CD4-positive, alpha-beta T cell (primary cell): ENCODE measurements at regions not wholly inside any gene's neighbourhood (a gene's known extent, or its start where the extent isn't known, plus 50 kb on each side); places are given as distances from the start of the nearest gene placed in this dataset.

Source experiments
- ATAC-seq: fragments of 200-7000 bp; cut with Tn5 transposase; one replicate; pipeline ENCODE4 v1.10.0; 2022; ENCODE audit warnings: mild to moderate bottlenecking; ENCODE audit not compliant: poor library complexity
- CTCF ChIA-PET: fragments of 350-600 bp; sonication (Branson Sonifier 250); formaldehyde crosslinking; loops from one replicate; lab custom pipeline; 2021; ENCODE audit warnings: antibody characterized with exemption, inconsistent platforms; lab: Charles Lee
- POLR2A ChIA-PET: fragments of 350-600 bp; sonication (Branson Sonifier 250); formaldehyde crosslinking; loops from one replicate; lab custom pipeline; 2021; ENCODE audit warnings: antibody characterized with exemption, inconsistent platforms; lab: Charles Lee
- DNase-seq, 14 experiments: peaks; one replicate each; pipeline ENCODE4 v3.0.0-alpha.2; 2013 to 2020; ENCODE audit warnings: mixed read lengths in 2 of 14
- H3K27ac ChIP-seq, 2 donors: one replicate each; pipeline versions ENCODE4 v1.5.1 to v1.7.0; 2013; ENCODE audit warnings: low read length in 2 of 2, low read depth in 1 of 2, mild to moderate bottlenecking in 1 of 2
- H3K27me3 ChIP-seq, 2 experiments: 1 replicate in 1 of 2; 2 replicates in 1 of 2; pipeline versions ENCODE4 v1.6.1 to v1.7.0; 2013; ENCODE audit warnings: low read length in 2 of 2, control low read depth in 1 of 2, mild to moderate bottlenecking in 1 of 2, moderate library complexity in 1 of 2; ENCODE audit not compliant: insufficient read depth in 2 of 2, control insufficient read depth in 1 of 2
- H3K36me3 ChIP-seq: one replicate; pipeline ENCODE4 v1.6.1; 2013; ENCODE audit warnings: low read length, control low read depth; ENCODE audit not compliant: insufficient read depth
- H3K4me1 ChIP-seq: one replicate; pipeline ENCODE4 v1.6.1; 2013; ENCODE audit warnings: low read length, control low read depth; ENCODE audit not compliant: insufficient read depth
- H3K4me3 ChIP-seq: one replicate; pipeline ENCODE4 v1.5.1; 2013; ENCODE audit warnings: mild to moderate bottlenecking, low read length, moderate library complexity
- H3K9me3 ChIP-seq, 2 experiments: 1 replicate in 1 of 2; 2 replicates in 1 of 2; pipeline versions ENCODE4 v1.6.1 to v1.7.0; 2013; ENCODE audit warnings: low read length in 2 of 2, mild to moderate bottlenecking in 2 of 2, control low read depth in 1 of 2, moderate library complexity in 1 of 2; ENCODE audit not compliant: control insufficient read depth in 1 of 2, insufficient read depth in 1 of 2
- H3K27ac Mint-ChIP-seq: one replicate; pipeline ENCODE4 v1.8.0; 2020; ENCODE audit warnings: mixed read lengths
- H3K27me3 Mint-ChIP-seq: one replicate; pipeline ENCODE4 v1.8.0; 2021; ENCODE audit warnings: mixed read lengths
- H3K36me3 Mint-ChIP-seq: one replicate; pipeline ENCODE4 v1.8.0; 2021; ENCODE audit warnings: low read depth, mixed read lengths
- H3K4me1 Mint-ChIP-seq: one replicate; pipeline ENCODE4 v1.8.0; 2021; ENCODE audit warnings: low read depth, mixed read lengths
- H3K4me3 Mint-ChIP-seq: one replicate; pipeline ENCODE4 v1.8.0; 2020; ENCODE audit warnings: mild to moderate bottlenecking, mixed read lengths
- H3K9me3 Mint-ChIP-seq: one replicate; pipeline ENCODE4 v1.8.0; 2020; ENCODE audit warnings: mixed read lengths
- intact Hi-C, 2 experiments: fragments of 100-400 bp; cut with DNase I in 1 of 2; cut with micrococcal nuclease in 1 of 2; formaldehyde crosslinking; loops; one replicate each; pipeline versions ENCODE4 v1.15.1 to v1.9.0; 2023 to 2025; cut with DNase I, micrococcal nuclease
- TF ChIP-seq, protein P1 (sequence below): fragments of 200-600 bp; IDR thresholded peaks from one replicate; pipeline ENCODE4 v1.8.0; 2022; ENCODE audit warnings: antibody characterized with exemption, mild to moderate bottlenecking

DNA sequence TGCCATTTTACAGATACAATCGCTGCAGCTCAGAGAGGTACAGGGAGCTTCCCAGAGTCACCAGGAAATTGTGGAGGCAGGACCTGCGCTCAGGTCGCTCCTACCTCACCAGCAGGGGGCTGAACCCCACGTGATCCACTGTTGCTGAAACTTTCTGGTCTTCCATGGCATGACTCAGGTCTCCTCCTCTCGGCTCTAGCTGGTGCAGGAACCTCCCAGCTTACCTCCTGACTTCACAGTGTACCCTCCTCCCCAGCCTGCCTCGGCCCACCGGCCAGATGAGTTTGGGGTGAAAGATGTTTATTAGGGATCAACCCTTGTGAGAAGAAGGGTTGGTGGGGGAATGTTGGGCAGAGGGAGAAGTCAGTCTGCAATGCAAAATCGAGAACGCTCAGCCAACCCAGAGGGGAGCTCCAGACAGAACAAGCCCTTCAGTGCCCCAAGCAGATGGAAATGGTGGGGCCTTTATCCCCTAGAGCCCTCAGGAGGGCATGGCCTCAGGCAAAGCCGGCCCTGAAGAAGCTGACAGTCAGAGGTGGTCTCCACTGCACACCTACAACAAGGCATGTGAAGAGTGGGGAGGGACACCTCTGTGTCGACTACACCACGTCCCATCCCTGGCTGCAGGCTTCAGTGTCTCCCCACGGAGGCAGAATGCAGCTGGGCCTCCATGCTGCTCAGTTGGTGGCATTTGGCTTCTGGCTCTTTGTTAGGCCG, 118.6 kb upstream of the PRR20G start:
- Mint-ChIP-seq H3K36me3 (no peaks in the 10 kb centered on the region), H3K4me3 (no peak overlapping the region), H3K4me1 (no peaks in the 10 kb centered on the region), H3K9me3 (no peaks in the 10 kb centered on the region), H3K27me3 (peaks cover 36% of the 10 kb centered on the region), H3K27ac (no peak overlapping the region)
- intact Hi-C loops: no loop called here
- ATAC-seq: no peak
- no peak for DNase-seq
- CTCF ChIA-PET: no interaction called here
- TF ChIP-seq, protein P1, sequence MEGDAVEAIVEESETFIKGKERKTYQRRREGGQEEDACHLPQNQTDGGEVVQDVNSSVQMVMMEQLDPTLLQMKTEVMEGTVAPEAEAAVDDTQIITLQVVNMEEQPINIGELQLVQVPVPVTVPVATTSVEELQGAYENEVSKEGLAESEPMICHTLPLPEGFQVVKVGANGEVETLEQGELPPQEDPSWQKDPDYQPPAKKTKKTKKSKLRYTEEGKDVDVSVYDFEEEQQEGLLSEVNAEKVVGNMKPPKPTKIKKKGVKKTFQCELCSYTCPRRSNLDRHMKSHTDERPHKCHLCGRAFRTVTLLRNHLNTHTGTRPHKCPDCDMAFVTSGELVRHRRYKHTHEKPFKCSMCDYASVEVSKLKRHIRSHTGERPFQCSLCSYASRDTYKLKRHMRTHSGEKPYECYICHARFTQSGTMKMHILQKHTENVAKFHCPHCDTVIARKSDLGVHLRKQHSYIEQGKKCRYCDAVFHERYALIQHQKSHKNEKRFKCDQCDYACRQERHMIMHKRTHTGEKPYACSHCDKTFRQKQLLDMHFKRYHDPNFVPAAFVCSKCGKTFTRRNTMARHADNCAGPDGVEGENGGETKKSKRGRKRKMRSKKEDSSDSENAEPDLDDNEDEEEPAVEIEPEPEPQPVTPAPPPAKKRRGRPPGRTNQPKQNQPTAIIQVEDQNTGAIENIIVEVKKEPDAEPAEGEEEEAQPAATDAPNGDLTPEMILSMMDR: no peak
- Histone ChIP-seq H3K36me3 (no peaks in the 10 kb centered on the region), H3K27me3 (peaks cover 5 to 9% of the 10 kb centered on the region in 2 experiments), H3K27ac (no peak overlapping the region), H3K4me3 (no peak overlapping the region), H3K4me1 (no peaks in the 10 kb centered on the region), H3K9me3 (peaks cover 0 to 14% of the 10 kb centered on the region in 2 experiments)
- POLR2A ChIA-PET: no interaction called here

- Mint-ChIP-seq H3K4me1 (no peaks in the 10 kb centered on the region), H3K27me3 (peaks cover 34% of the 10 kb centered on the region), H3K4me3 (no peak overlapping the region), H3K36me3 (no peaks in the 10 kb centered on the region), H3K27ac (no peak overlapping the region), H3K9me3 (no peaks in the 10 kb centered on the region)
- no peaks in the 10 kb centered on the region for H3K4me1 ChIP-seq
- DNase-seq (no peak), ATAC-seq (no peak)
- H3K27ac ChIP-seq: no peak overlapping the region
- H3K9me3 ChIP-seq: peaks cover 0 to 14% of the 10 kb centered on the region in 2 experiments
- H3K36me3 ChIP-seq: no peaks in the 10 kb centered on the region
- intact Hi-C loops: no loop called here
- POLR2A ChIA-PET: no interaction called here
- no peak overlapping the region for H3K4me3 ChIP-seq
- CTCF ChIA-PET: no interaction called here
- TF ChIP-seq, protein P1: no peak
- H3K27me3 ChIP-seq: peaks cover 3 to 5% of the 10 kb centered on the region in 2 experiments
Observed at GRCh38 chr3:127405791-127406190, 117.9 kb upstream of the PRR20G start.

- peaks cover 0 to 14% of the 10 kb centered on the region in 2 experiments for H3K9me3 ChIP-seq
- Mint-ChIP-seq H3K27ac (no peak overlapping the region), H3K4me1 (no peaks in the 10 kb centered on the region), H3K27me3 (peaks cover 32% of the 10 kb centered on the region), H3K36me3 (no peaks in the 10 kb centered on the region), H3K9me3 (peaks cover 3% of the 10 kb centered on the region), H3K4me3 (no peak overlapping the region)
- ATAC-seq (no peak), DNase-seq (no peak)
- peaks cover 0 to 5% of the 10 kb centered on the region in 2 experiments for H3K27me3 ChIP-seq
- TF ChIP-seq, protein P1: no peak
- ChIA-PET POLR2A (no interaction called here), CTCF (no interaction called here)
- H3K36me3 ChIP-seq: no peaks in the 10 kb centered on the region
- intact Hi-C loops: no loop called here
- H3K4me3 ChIP-seq: no peak overlapping the region
- H3K4me1 ChIP-seq: no peaks in the 10 kb centered on the region
- no peak overlapping the region for H3K27ac ChIP-seq
Observed at GRCh38 chr3:127405010-127405598, 117.3 kb upstream of the PRR20G start.
